Right lobe of liver (tissue), 6 donors: ENCODE measurements at regions not wholly inside any gene's neighbourhood (a gene's known extent, or its start where the extent isn't known, plus 50 kb on each side); places are given as distances from the start of the nearest gene placed in this dataset.

ENCODE experiments used
- ATAC-seq, 4 donors: fragments of 200-7000 bp; cut with Tn5 transposase; one replicate each; pipeline ENCODE4 v1.9.1; 2020; ENCODE audit warnings: mild to moderate bottlenecking in 4 of 4, moderate library complexity in 4 of 4
- DNase-seq, 3 donors: peaks; one replicate each; pipeline ENCODE4 v3.0.0-alpha.2; 2020
- H3K27ac ChIP-seq, 3 donors: fragments of 200-600 bp; one replicate each; pipeline ENCODE4 v1.8.0; 2022
- H3K27me3 ChIP-seq, 2 donors: fragments of 200-600 bp; one replicate each; pipeline ENCODE4 v1.8.0; 2022
- H3K36me3 ChIP-seq, 4 donors: fragments of 200-600 bp; sonication (generic) in 1 of 4; one replicate each; pipeline versions ENCODE4 v1.5.1 to v1.8.0; 2017 to 2022; ENCODE audit warnings: control low read depth in 1 of 4
- H3K4me1 ChIP-seq, 4 donors: fragments of 200-600 bp; sonication (generic) in 1 of 4; one replicate each; pipeline versions ENCODE4 v1.5.1 to v1.8.0; 2017 to 2022; ENCODE audit warnings: control low read depth in 1 of 4
- H3K4me3 ChIP-seq, 3 donors: fragments of 200-600 bp; one replicate each; pipeline ENCODE4 v1.8.0; 2022
- H3K9me3 ChIP-seq, 4 donors: fragments of 200-600 bp; sonication (generic) in 1 of 4; one replicate each; pipeline versions ENCODE4 v1.5.1 to v1.8.0; 2017 to 2022; ENCODE audit warnings: control low read depth in 1 of 4
- CTCF ChIP-seq, 4 donors: fragments of 200-600 bp in 3 of 4; fragments of 450-650 bp in 1 of 4; IDR thresholded peaks; one replicate each; pipeline versions ENCODE4 v1.5.1 to v1.8.0; 2016 to 2022; ENCODE audit warnings: antibody characterized with exemption in 4 of 4, mild to moderate bottlenecking in 2 of 4
- POLR2A ChIP-seq: fragments of 450-650 bp; IDR thresholded peaks from one replicate; pipeline ENCODE4 v1.6.1; 2017; ENCODE audit warnings: antibody characterized with exemption, mild to moderate bottlenecking
- WGBS: methylation state at CpG from one replicate; pipeline ENCODE4 v1.1.6; 2018; ENCODE audit warnings: low coverage, low lambda C conversion rate; ENCODE audit not compliant: insufficient coverage; ENCODE audit errors: missing lambda C conversion rate; 5-methylcytosine and 5-hydroxymethylcytosine counted together
- intact Hi-C, 2 donors: fragments of 100-400 bp; cut with DNase I; formaldehyde crosslinking; loops; one replicate each; pipeline versions ENCODE4 v1.11.2 to v1.14.1; 2022
- donor health status: DM: no; HTN: yes; CAD: no.
- donor health status: DM: no; HTN: no; CAD: no.
- donor health status: DM: no; HTN: no; CAD: no.
- donor health status: DM: no; HTN: yes; CAD: no.
- donor health status: DM: no; HTN: yes; CAD: no.

DNA sequence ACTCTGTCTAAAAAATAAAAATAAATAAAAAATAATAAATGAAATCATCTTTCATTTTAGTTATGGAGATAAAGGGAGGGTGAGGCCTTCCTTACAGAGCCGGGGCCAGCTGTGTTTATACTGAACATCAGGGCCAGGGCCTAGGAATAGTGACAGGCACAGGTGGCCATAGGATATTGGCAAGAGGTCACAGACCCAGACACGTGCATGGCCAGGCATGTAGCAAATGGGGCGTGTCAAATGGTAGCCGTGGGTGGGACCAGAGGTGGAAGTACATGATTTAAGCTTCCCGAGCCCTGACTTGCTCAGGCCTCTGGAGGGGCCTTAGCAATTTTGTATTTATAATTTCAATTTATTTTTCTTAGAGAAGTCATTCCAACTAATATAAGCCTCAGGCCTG lies 353.0 kb downstream of the ANKRD30A start:
- ATAC-seq (no peak), DNase-seq (no peak)
- H3K27ac ChIP-seq = no peak overlapping the region
- no peaks in the 10 kb centered on the region for H3K27me3 ChIP-seq
- 75% methylated on average over 4 of the region's 5 CpGs for WGBS
- intact Hi-C loops = no loop called here
- no peak overlapping the region for H3K4me3 ChIP-seq
- TF ChIP-seq CTCF (IDR thresholded peaks at IDR 0.05) (no peak), POLR2A (no peak)
- no peaks in the 10 kb centered on the region for H3K36me3 ChIP-seq
- no peaks in the 10 kb centered on the region for H3K4me1 ChIP-seq
- no peaks in the 10 kb centered on the region for H3K9me3 ChIP-seq

DNA sequence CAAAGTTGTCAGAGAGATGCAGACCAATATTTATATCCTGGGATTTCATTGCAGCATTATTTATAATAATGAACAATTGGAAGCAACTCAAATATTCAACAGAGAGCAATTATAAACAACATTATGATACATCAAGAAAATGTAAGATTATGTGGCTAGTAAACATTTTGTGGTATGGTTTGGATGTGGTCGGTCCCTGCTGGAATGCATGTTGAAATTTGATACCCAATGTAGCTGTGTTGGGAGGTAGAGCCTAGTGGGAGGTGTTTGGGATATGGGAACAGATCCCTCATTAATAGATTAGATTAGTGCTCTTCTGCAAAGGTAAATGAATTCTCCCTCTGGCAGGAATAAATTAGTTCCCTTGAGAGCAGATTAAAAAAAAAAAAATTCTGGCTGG lies 350.9 kb downstream of the ANKRD30A start:
- WGBS = 30% methylated on average over 1 of the region's 1 CpG
- intact Hi-C loops = no loop called here
- ATAC-seq = no peak
- TF ChIP-seq CTCF (IDR thresholded peaks at IDR 0.05) = no peak
- no peak for TF ChIP-seq POLR2A
- H3K36me3 ChIP-seq = no peaks in the 10 kb centered on the region
- DNase-seq = no peak
- no peaks in the 10 kb centered on the region for H3K9me3 ChIP-seq
- H3K4me3 ChIP-seq = no peak overlapping the region
- no peaks in the 10 kb centered on the region for H3K27me3 ChIP-seq
- H3K4me1 ChIP-seq = no peaks in the 10 kb centered on the region
- H3K27ac ChIP-seq = no peak overlapping the region

GRCh38 chr10:37474645-37475044 lies 349.2 kb downstream of the ANKRD30A start:
- Histone ChIP-seq H3K27me3 (no peaks in the 10 kb centered on the region), H3K4me3 (no peak overlapping the region), H3K36me3 (no peaks in the 10 kb centered on the region), H3K27ac (no peak overlapping the region), H3K4me1 (no peaks in the 10 kb centered on the region), H3K9me3 (no peaks in the 10 kb centered on the region)
- 72% methylated on average over 8 of the region's 9 CpGs for WGBS
- DNase-seq (no peak), ATAC-seq (no peak)
- intact Hi-C loops = no loop called here
- TF ChIP-seq CTCF (IDR thresholded peaks at IDR 0.05) = no peak
- no peak for TF ChIP-seq POLR2A

DNA sequence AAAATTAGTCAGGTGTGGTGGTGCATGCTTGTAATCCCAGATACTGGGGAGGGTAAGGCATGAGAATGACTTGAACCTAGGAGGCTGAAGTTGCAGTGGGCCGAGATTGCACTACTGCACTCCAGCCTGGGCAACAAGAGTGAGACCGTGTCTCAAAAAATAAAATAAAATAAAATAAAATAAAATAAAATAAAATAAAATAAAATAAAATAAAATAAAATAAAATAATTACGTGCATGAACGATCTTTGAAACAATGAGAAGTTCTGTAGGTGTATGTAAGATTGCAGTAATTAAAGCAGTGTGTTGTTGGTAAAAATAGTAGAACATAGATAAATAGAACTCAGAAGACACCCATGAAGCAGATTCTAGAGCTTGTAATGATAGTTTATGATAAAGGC lies 348.5 kb downstream of the ANKRD30A start:
- H3K27ac ChIP-seq = no peak overlapping the region
- ATAC-seq (no peak), DNase-seq (no peak)
- no peaks in the 10 kb centered on the region for H3K9me3 ChIP-seq
- no peaks in the 10 kb centered on the region for H3K27me3 ChIP-seq
- no peak overlapping the region for H3K4me3 ChIP-seq
- 79% methylated on average over 4 of the region's 4 CpGs for WGBS
- intact Hi-C loops = no loop called here
- H3K4me1 ChIP-seq = no peaks in the 10 kb centered on the region
- TF ChIP-seq POLR2A (no peak), CTCF (IDR thresholded peaks at IDR 0.05) (no peak)
- H3K36me3 ChIP-seq = no peaks in the 10 kb centered on the region

DNA sequence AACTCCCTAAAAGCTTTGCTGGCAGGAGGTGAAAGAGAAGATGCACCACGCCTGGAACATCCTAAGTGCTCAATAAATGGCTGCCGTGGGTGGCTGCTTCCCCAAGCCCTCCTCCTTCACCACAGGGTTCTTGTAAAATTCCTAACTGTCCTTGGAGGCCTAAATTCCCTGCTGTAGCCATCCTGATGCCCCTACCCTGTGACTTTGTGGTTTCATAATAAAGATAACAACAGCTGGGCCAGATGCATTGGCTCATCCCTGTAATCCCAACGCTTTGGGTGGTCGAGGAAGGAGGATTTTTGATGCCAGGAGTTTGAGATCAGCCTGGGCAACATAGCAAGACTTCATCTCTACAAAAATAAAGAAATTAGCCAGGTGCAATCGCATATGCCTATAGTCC lies 341.8 kb downstream of the ANKRD30A start:
- TF ChIP-seq CTCF (IDR thresholded peaks at IDR 0.05) (no peak), POLR2A (no peak)
- no peak overlapping the region for H3K4me3 ChIP-seq
- ATAC-seq = no peak
- H3K36me3 ChIP-seq = no peaks in the 10 kb centered on the region
- WGBS = 20% methylated on average over 5 of the region's 5 CpGs
- no peak for DNase-seq
- intact Hi-C loops = no loop called here
- H3K27ac ChIP-seq = no peak overlapping the region
- H3K27me3 ChIP-seq = no peaks in the 10 kb centered on the region
- H3K9me3 ChIP-seq = no peaks in the 10 kb centered on the region
- H3K4me1 ChIP-seq = no peaks in the 10 kb centered on the region
